ENCODE measurements at regions not wholly inside any gene's neighbourhood (a gene's known extent, or its start where the extent isn't known, plus 50 kb on each side); places are given as distances from the start of the nearest gene placed in this dataset.

- no peak for TF ChIP-seq POLR2A (IDR thresholded peaks at IDR 0.05)
- no peak for TF ChIP-seq CTCF (IDR thresholded peaks at IDR 0.05)
Measured at GRCh38 chr3:18593231-18593630, 168.1 kb upstream of the SATB1 start.

Measured in esophagus squamous epithelium (tissue), 4 donors.